Fibroblast of skin of left biceps (primary cell): ENCODE measurements at regions not wholly inside any gene's neighbourhood (a gene's known extent, or its start where the extent isn't known, plus 50 kb on each side); places are given as distances from the start of the nearest gene placed in this dataset.

ENCODE experiments used
- DNase-seq, 2 experiments: peaks; one replicate each; pipeline ENCODE4 v3.0.0-alpha.2; 2013; ENCODE audit warnings: low read depth in 2 of 2

DNA sequence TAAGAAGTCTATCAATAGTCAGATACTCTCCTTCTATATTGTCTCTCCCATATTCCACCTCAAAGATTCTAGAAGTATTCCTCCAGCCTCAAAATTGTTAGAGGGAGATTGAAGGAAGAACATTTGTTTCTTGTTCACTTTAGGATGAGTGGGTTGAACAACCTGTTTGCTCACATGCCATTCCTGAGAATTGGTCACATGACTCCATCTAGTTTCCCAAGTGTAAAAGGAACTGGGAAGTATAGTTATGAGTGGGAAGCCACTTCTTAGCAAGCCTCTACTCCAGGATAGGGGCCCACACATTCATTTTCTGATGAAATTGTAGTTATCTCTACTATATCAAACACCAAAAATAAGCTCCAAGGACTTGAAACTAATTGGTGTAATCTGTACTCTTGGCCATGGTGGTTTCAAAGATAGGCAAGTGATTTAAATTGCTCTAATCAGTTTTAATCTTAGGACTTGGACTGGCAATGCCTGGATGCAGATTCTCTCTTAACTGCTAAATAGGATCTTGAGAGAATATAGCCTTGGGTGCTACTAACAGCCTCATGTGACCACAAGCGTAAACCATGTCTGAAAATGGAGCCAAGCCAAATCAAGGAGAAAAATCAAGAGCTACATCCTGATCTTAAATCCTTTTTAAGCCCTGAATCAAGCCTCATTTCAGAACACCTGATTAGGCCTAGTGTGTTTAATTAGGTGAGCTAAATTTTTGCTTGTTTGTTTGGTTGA lies 758.7 kb upstream of the MAN1A1 start:
- no peak for DNase-seq

DNA sequence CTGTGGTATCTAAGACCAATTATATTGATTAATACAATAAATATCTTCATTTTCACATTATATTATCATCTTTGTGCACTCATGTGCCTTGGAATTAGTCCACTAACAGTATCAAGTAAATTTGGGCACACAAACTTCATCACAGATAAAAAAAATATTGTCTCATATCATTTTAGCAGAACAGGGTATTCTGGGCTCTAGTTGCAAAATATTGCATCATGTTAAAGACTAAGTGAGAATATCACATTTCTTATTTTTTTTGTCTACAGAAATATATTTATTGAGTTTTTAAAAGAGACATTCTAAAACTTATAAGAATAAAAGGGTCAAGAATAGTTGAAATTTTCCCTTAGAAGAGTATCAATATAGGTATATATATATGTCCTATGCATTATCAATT lies 754.1 kb upstream of the MAN1A1 start:
- no peak for DNase-seq

- no peak for DNase-seq
These were observed 747.2 kb upstream of the MAN1A1 start for GRCh38 chr6:120096696-120097260.

GRCh38 chr6:120083186-120083585 lies 733.6 kb upstream of the MAN1A1 start:
- DNase-seq, result no peak

DNA sequence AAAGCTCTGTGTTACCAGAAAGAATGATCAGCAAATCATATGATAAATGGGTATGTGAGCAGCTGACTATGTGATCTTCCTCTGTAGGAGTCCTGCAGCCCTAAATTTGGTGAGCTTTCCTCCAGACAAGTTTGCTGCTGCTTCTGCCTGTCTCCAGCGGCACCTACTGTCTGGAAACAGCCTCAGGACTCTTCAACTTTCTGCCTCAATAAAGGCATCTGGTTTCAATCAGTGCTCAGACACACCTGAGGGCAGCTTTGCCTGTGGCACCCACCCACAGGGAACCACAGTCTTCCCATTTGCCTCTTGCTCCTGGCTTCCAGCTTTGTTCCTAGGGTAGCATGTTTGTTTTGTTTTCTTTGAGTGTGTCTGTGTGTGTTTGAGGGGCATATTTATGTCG lies 727.9 kb upstream of the MAN1A1 start:
- no peak for DNase-seq

DNA sequence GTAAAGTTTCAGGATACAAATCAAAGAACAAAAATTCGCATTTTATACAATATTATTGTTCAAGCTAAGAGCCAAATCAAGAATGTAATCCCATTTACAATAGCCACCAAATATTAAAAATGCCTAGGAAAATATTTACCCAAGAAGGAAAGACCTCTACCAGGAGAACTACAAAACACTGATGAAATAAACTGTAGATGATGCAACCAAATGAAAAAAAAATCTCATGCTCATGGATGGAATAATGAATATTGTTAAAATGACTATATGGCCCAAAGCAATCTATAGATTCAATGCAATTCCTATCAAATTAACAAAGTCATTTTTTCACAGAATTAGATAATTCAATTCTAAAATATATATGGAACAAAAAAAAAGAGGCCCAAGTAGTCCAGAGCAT lies 708.8 kb upstream of the MAN1A1 start:
- no peak for DNase-seq

DNA sequence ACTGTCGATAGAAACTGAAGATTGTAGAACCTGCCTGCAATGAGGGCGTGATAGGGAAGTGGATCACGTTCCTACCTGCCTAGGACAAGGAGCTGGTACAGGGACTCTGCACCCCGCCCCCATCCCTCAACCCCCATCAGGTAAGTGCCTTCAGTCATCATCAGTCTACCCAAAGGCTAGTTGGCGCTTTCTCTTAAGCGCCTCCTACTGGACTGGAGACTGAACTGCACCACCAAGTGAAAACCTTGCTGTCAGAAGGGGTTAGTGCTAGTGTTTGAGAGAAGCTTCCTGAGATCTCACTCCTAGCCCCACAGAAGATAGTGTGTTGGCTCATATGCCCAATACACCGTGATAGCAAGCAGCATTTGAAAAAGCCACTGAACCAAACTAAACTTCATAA lies 706.5 kb upstream of the MAN1A1 start:
- DNase-seq, result no peak

- no peak for DNase-seq
These were observed 705.5 kb upstream of the MAN1A1 start for GRCh38 chr6:120055071-120055470.

DNA sequence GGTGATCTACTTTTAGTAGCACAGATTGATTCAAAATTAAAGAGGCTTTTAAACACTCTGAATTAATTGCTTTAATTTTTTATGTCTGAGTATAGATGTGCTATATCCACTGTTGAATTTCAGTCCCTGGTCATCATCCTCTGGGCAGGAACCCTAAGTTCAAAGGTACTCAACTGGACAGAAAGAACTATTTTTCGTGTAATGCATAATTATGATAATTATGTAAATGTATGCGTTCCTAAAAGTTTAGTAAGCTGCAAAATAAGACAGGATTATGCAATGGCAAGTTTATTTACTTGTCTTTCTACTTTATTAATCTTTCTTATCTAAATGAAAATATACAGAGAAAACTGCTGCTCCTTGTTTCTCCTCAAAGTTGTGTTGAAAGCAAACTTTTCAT lies 690.1 kb upstream of the MAN1A1 start:
- no peak for DNase-seq

- DNase-seq, result no peak
These were observed 682.3 kb upstream of the MAN1A1 start for GRCh38 chr6:120031837-120032236.

- no peak for DNase-seq
These were observed 677.2 kb upstream of the MAN1A1 start for GRCh38 chr6:120026791-120027190.

DNA sequence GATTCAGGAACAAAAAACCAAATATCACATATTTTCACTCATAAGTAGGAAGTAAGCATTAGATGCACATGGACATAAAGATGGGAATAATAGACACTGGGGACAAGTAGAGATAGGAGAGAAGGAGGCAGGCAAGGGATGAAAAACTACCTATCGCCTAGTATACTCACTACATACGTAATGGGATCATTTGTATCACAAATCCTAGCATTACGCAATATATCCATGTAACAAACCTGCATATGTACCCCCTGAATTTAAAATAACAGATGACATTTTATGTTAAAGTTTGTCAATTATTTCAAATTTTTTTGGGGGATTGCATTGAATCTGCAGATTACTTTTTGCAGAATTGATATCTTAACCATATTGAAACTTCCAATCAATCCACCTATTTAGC lies 660.5 kb upstream of the MAN1A1 start:
- no peak for DNase-seq

- DNase-seq, result no peak
These were observed 655.9 kb upstream of the MAN1A1 start for GRCh38 chr6:120005292-120005976.

DNA sequence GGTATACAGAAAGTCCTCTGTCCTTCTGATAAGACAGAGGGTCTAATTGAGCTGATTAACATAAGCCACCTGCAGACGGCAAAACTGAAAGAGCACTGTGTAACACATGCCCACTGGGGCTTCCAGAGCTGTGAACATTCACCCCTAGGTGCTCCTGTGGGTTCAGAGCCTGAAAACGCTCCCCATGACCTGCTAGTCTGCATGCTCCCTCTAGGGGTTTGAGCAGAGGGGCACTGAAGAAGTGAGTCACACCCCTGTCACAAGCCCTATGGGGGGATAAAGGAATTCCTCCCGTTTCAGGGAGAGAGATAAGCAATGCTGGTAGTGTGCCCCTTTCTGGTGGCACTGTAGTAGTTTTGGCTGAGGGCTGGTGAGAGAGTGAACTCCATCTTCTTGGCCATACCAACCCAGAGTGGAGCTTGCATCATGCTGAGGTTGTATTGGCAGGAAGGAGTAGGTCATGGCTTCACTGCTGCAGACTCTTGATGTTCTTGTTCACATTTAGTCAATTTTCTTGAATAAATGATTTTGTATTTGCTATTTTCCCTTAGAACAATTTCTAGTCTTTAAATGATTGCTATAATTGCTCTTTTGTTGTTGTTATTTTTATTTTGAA lies 637.5 kb upstream of the MAN1A1 start:
- no peak for DNase-seq

GRCh38 chr6:119985952-119986736 lies 636.6 kb upstream of the MAN1A1 start:
- no peak for DNase-seq

DNA sequence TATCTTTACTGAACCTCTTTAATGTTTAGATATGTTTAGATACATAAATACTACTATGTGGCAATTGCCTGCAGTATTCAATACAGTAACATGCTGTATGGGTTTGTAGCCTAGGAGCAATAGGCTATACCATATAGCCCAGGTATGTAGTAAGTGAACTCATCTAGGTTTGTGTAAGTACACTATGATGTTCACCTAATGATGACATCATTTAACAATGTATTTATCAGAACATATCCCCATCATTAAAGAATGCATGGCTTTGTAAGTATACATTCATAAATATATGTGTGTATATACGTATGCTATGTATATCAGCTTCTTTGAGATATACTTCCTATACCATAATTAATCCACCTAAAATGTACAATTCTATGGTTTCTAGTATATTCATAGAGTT lies 631.2 kb upstream of the MAN1A1 start:
- no peak for DNase-seq

GRCh38 chr6:119979862-119980261 lies 630.3 kb upstream of the MAN1A1 start:
- no peak for DNase-seq

DNA sequence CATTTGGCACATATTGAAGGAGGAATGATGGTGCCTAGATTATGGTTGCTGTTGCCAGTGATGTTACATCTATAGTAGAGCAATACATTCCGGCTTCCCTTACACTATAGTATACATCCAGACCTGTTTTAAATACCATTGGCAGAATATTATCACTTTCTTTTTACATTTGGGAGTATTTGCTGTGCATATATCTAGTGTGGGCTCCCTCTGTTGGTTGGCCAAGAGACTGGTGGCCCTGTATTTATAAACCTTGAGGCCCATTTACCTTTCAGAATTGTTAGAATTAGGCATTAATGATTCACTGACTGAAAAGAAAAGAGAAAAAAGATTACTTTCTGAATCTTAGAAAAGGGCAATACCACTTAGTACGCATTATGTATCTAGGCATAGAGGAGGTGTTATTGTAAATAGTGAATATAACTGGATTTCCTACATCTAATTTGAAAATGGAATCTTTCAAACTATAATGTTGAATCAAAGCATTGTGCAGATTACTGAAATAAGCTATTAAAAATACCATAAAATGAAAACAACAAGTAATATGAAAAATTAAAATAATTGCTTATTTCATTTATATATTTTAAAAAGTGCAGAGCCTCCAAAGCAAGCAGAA lies 628.8 kb upstream of the MAN1A1 start:
- DNase-seq, result peak; percentile 5 to 12

DNA sequence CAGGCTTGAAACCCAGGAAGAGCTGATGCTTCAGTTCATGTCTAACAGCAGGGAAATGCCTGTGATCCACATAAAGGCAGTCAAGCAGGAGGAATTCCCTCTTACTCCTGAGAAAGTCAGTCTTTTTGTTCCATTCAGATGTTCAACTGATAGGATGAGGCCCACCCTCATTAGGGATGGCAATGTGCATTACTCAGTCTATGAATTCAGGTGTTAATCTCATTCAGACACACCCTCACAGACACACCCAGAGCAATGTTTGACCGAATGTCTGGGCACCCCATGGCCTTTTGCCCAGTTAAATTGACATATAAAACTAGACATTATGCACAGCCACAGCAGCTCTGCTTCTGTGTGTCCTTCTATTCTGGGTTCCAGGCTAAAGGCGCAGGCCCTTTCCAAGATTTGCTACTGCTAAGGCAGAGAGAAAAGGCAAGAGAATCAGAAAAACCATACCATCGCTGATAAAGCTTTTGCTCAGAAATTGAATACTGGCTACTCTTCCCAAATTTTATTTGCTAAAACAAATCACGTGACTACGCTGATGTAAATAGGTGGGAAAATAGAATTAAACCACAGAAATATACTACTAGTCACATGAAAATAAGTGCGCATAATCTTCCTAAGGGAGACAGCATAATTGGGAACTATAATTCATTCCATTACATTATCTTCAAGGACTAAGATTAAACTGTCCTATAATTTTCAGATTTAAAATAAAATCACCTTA lies 625.0 kb upstream of the MAN1A1 start:
- DNase-seq, result no peak

DNA sequence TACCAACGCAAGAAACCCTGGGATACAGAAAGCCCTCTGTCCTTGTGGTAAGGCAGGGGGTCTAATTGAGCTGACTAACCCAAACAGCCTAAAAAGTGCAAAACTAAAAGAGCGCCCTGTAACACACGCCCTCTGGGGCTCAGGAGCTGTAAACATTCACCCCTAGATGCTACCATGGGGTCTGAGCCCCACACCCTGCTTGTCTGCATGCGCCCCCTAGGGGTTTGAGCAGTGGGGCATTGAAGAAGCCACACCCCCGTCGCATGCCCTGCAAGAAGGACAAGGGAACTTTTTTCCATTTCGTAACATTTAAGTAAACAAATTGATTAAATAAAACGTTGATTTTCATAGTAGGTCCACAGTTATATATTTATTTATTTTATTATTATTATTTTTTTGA lies 616.9 kb upstream of the MAN1A1 start:
- DNase-seq, result no peak

DNA sequence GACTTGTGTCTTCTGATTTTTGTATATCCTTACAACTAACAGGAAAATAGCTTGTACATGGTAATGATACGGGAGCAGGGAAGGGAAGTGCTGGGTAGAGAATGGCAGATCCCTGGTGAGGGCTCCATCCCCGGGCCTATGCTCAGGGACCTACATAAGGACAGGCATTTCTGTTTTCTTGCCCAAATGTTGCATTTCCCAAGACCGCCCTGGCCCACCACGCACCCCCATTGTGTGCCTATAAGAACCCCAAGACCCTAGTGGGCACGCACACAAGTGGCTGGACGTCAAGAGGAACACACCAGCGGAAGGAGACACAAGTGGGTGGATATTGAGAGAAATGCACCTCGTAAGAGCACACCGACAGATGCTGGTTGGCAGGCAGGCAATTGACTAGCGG lies 616.3 kb upstream of the MAN1A1 start:
- DNase-seq, result no peak
